ENCODE measurements at regions not wholly inside any gene's neighbourhood (a gene's known extent, or its start where the extent isn't known, plus 50 kb on each side); places are given as distances from the start of the nearest gene placed in this dataset.

DNA sequence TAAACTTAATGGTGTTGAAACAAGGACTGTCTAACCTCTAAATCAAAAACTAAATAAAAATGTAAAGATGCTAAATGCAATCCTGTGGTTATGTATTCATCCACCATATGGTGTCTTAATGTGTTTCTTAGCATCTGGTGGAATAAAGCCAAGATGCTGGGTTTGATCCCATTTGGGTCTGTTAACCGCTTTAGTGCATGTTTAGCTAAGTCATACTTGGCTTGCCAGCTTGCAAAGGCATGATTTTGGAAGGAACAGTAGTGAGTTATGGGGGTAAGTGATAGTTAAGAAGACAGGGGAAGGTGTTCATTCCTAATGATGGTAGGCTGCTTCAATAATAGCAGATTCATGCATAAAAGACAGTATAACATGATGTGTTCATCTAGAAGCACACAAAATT is 139.0 kb upstream of the SLC27A6 start:
- Histone ChIP-seq H3K18ac (ENCODE audit: low read depth, low read length) (no peak overlapping the region), H2AFZ (replicated peaks; ENCODE audit: low read length, poor library complexity) (no peak overlapping the region), H3K27me3 (ENCODE audit: control insufficient read depth, insufficient read depth, low read length) (no peaks in the 10 kb centered on the region), H2BK5ac (ENCODE audit: low read depth, low read length, poor library complexity, severe bottlenecking) (no peak overlapping the region), H3K9me1 (ENCODE audit: insufficient read depth, low read length) (no peaks in the 10 kb centered on the region), H3K56ac (ENCODE audit: extremely low read depth, insufficient read depth, low read length) (no peak overlapping the region), H3K23ac (ENCODE audit: low read depth, low read length) (no peak overlapping the region), H3K4ac (ENCODE audit: low read depth, low read length) (no peak overlapping the region), H4K8ac (ENCODE audit: low read depth in 2 of 2, low read length in 2 of 2) (no peak overlapping the region), H3K14ac (replicated peaks; ENCODE audit: low read depth, low read length) (no peak overlapping the region), H4K20me1 (ENCODE audit: insufficient read depth, low read length) (no peaks in the 10 kb centered on the region), H3K4me1 (ENCODE audit: control insufficient read depth, insufficient read depth, low read length) (no peaks in the 10 kb centered on the region), H2BK120ac (ENCODE audit: low read depth, low read length) (no peak overlapping the region), H2AK5ac (ENCODE audit: low read depth, low read length) (no peak overlapping the region), H2BK15ac (ENCODE audit: low read depth, low read length) (no peak overlapping the region), H3K9me3 (ENCODE audit: control insufficient read depth, insufficient read depth, low read length) (no peaks in the 10 kb centered on the region), H3K4me3 (ENCODE audit: insufficient read depth, low read depth, low read length) (no peak overlapping the region), H3K79me1 (ENCODE audit: low read depth in 1 of 2, low read length in 2 of 2) (no peaks in the 10 kb centered on the region), H2AK9ac (replicated peaks; ENCODE audit: low read depth, low read length, poor library complexity) (no peak overlapping the region), H3K4me2 (ENCODE audit: low read depth, low read length) (no peak overlapping the region), H3K27ac (ENCODE audit: insufficient read depth, low read length) (no peak overlapping the region), H3K9ac (ENCODE audit: low read depth, low read length) (no peak overlapping the region), H3K36me3 (ENCODE audit: control insufficient read depth, insufficient read depth, low read length) (no peaks in the 10 kb centered on the region), H4K5ac (ENCODE audit: low read depth, low read length) (no peak overlapping the region), H2BK20ac (ENCODE audit: low read depth, low read length) (no peak overlapping the region), H4K91ac (ENCODE audit: insufficient read depth, low read depth, low read length) (no peak overlapping the region)
- no peak for ATAC-seq (ENCODE audit: low read depth)
- no CpG with 5 or more reads among the region's 1 CpG for WGBS, 2 experiments (ENCODE audit: extremely low coverage in 2 of 2, insufficient read length in 1 of 2)
- TF ChIP-seq SMC3 (IDR thresholded peaks at IDR 0.05; ENCODE audit: low read depth, low read length): no peak
- no peak for TF ChIP-seq RAD21 (IDR thresholded peaks at IDR 0.05; ENCODE audit: low read length)
- no peak for TF ChIP-seq MXI1 (IDR thresholded peaks at IDR 0.05; ENCODE audit: borderline replicate concordance, low read depth, low read length)
- TF ChIP-seq RFX5 (IDR thresholded peaks at IDR 0.05; ENCODE audit: low read depth, low read length): no peak
- TF ChIP-seq, protein P1, sequence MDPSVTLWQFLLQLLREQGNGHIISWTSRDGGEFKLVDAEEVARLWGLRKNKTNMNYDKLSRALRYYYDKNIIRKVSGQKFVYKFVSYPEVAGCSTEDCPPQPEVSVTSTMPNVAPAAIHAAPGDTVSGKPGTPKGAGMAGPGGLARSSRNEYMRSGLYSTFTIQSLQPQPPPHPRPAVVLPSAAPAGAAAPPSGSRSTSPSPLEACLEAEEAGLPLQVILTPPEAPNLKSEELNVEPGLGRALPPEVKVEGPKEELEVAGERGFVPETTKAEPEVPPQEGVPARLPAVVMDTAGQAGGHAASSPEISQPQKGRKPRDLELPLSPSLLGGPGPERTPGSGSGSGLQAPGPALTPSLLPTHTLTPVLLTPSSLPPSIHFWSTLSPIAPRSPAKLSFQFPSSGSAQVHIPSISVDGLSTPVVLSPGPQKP (IDR thresholded peaks at IDR 0.05; ENCODE audit: borderline replicate concordance, low read depth, low read length): no peak
- no peak for TF ChIP-seq MAFK (IDR thresholded peaks at IDR 0.05; ENCODE audit: low read depth, low read length)
- TF ChIP-seq POLR2A (IDR thresholded peaks at IDR 0.05; ENCODE audit: low read depth, low read length): no peak
- TF ChIP-seq, protein P2, sequence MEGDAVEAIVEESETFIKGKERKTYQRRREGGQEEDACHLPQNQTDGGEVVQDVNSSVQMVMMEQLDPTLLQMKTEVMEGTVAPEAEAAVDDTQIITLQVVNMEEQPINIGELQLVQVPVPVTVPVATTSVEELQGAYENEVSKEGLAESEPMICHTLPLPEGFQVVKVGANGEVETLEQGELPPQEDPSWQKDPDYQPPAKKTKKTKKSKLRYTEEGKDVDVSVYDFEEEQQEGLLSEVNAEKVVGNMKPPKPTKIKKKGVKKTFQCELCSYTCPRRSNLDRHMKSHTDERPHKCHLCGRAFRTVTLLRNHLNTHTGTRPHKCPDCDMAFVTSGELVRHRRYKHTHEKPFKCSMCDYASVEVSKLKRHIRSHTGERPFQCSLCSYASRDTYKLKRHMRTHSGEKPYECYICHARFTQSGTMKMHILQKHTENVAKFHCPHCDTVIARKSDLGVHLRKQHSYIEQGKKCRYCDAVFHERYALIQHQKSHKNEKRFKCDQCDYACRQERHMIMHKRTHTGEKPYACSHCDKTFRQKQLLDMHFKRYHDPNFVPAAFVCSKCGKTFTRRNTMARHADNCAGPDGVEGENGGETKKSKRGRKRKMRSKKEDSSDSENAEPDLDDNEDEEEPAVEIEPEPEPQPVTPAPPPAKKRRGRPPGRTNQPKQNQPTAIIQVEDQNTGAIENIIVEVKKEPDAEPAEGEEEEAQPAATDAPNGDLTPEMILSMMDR (conservative IDR thresholded peaks at IDR 0.05; ENCODE audit: low read depth, low read length): no peak
- no peak for TF ChIP-seq CHD1 (IDR thresholded peaks at IDR 0.05; ENCODE audit: low read depth, low read length)
- no peak for TF ChIP-seq FOS (IDR thresholded peaks at IDR 0.05; ENCODE audit: low read depth, low read length)
- TF ChIP-seq NFE2L2 (IDR thresholded peaks at IDR 0.05; ENCODE audit: low read depth, low read length): no peak
- no peak for TF ChIP-seq MAZ (IDR thresholded peaks at IDR 0.05; ENCODE audit: borderline replicate concordance, low read depth, low read length)
- no peak for TF ChIP-seq BHLHE40 (IDR thresholded peaks at IDR 0.05; ENCODE audit: low read depth, low read length)
- no peak for TF ChIP-seq CEBPB (IDR thresholded peaks at IDR 0.05; ENCODE audit: low read depth, low read length)
- no peak for TF ChIP-seq USF2 (IDR thresholded peaks at IDR 0.05; ENCODE audit: low read depth, low read length)
- CTCF ChIA-PET: no interaction called here
- POLR2A ChIA-PET (ENCODE audit: unreplicated experiment): no interaction called here
- in situ Hi-C loops (cut with MboI; ENCODE audit: low sequenced_read_pairs): loop anchor here (25.0 kb wide), 2 partner anchors 314 to 1239 kb away; no protein-coding TSS in a partner anchor
- BruUV-seq (replicated peaks): no TSS peak
- dilution Hi-C loops (cut with HindIII; ENCODE audit: low sequenced_read_pairs, unreplicated experiment): no loop called here
- intact Hi-C loops (cut with micrococcal nuclease): loop anchor here (5.0 kb wide), 1 partner anchor 289 kb away; the partner anchor contains the start of gene FBN2
- no peak for DNase-seq
